Stimulated activated CD8-positive, alpha-beta memory T cell treated with anti-CD3 and anti-CD28 coated beads, Interleukin-12 subunit alpha, Interleukin-12 subunit beta, amount 100 ng/mL, for 24 hours (primary cell): ENCODE measurements at regions not wholly inside any gene's neighbourhood (a gene's known extent, or its start where the extent isn't known, plus 50 kb on each side); places are given as distances from the start of the nearest gene placed in this dataset.
"Not testable (repeated sequence)": the region's sequence is repeated elsewhere in the genome, so short reads cannot be mapped to it uniquely, and the experiment has no call there.

Source experiments
- DNase-seq: peaks from one replicate; pipeline ENCODE4 v3.0.0-alpha.2; 2020; ENCODE audit errors: extremely low read depth

DNA sequence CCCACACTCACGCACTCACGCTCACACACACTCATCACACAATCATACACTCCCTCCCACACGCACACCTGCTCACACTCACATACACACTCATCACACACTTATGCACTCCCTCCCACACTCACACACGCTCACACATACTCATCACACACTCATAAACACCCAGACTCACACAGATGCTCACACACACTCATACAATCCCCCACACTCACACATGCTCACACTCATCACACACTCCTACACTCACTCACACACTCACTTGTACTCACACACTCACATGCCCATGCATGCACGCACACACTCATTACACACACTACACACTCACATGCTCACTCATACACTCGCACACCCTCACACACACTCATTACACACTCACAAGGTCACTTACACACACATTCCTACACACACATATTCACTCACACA lies 131.1 kb upstream of the PDE10A start:
- DNase-seq = no peak

DNA sequence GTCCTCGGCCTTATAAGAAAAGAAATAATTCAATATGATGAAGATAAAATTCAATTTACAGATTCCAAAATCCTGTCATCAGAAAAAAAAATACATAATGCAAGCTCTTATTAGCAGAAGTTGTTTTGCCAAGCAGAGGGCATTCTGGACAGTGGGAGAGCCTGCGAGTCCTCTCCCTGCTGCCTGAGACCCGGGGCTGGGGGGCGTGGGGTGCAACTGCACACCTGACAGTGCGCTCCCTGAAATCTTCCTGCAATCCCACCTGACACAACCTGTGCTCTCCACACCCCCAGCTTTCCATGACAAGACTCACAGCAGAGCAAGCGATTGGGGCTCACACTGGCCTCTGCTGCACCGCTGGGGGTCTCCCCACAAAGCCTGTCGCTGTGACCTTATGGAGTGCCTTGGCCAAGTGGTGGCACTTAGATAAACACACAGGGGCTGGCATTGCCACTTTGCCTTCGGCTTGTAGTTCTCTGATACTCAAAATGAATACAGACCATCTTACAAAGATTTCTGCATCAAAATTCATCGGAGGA lies 130.3 kb upstream of the PDE10A start:
- DNase-seq = no peak

DNA sequence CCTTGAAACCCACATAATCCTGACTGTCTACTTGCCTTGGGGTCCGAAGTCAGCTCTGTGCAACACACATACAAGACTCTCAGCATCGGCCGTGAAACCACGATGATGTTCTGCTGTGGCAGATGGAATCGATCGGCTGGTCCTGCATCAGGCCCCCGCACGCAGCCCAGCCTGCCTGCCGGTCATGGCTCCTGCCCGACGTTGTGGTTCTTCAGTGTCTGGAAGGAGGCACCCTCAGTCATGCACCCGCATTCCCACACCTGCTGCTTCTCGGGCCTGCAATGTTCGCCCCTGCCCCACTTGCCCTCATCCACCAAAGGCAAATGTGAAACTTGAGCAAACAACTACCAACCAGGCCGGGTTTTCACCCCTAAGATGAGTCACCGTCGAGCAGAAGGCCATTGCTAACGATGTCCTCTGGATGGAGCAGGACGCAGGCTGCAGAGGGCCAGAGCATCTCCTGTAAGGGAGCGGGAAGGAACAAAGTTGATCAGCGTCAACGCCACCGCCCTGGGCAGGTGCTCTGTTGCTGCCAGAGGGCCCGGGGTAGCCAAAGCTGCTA lies 128.9 kb upstream of the PDE10A start:
- no peak for DNase-seq

DNA sequence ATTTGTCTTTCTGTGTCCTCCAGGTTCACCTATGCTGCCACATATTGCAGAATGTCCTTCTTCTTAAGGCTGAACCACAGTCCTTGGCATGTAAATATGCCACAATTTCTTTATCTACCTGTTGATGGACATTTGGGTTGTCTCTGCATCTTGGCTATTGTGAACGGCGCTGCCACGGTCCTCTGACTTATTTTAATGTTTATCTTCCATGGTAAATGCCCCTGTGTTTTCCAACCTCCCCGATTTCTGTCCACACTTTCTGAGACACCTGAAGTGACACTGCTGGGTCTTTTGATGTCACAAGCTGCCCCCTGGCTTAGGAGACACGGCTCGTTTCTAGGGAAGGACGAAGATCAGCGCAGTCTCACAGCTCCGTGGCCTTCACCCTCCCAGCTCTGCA lies 128.3 kb upstream of the PDE10A start:
- DNase-seq = no peak

DNA sequence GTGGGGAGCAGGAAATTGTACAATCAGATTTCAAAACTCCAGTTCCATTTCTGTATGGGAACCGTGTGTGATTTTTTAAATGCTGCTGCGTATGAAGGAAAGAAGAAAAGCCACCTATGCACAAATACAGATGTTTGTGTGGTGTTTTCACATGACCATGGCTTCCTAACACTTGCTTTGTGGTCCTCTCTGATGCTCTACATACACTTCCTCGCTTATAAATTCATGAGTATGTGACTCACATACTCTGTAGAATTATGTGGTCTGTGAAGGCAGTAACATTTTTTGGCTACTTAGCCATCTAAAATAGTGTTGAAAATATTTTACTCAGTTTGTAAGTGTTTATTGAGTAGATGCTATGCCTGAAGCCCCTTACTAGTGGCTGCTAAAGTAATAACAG lies 119.8 kb upstream of the PDE10A start:
- no peak for DNase-seq

DNA sequence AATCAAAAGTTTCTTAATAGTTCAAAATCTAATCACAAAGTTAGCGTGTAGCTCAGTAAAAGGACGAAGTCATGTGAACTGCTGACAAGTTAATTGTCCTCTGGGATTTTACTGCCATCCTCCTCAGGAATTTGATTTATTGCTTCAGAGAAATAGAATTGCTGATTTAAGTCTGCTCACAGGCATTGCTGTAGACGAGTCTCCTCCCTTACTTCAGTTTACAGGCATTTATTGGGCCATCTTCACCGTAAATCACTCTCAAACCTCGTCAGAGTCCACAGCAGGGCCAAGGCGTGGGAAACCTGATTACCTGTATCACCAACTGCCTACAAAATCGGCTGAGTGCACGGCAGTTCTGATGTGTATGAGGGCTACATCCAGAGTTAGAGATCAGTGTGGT lies 119.1 kb upstream of the PDE10A start:
- no peak for DNase-seq

DNA sequence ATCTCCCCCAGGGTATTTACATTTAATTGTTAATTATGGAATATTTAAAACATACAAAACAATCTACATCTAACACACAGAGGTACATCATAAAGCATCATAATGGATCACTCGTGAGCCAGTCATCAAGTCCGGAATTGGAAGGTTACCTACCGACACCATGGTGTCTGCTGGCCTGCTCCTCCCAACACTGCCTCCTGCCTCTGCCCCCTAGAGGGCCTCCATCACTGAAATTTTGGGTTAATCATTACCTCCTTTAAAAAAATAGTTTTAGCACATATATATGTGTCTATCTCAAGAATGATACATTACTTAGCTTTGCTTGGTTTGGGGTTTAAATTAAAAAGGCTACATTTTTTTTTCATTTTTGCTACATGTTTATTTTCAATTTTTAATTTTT lies 114.6 kb upstream of the PDE10A start:
- no peak for DNase-seq

DNA sequence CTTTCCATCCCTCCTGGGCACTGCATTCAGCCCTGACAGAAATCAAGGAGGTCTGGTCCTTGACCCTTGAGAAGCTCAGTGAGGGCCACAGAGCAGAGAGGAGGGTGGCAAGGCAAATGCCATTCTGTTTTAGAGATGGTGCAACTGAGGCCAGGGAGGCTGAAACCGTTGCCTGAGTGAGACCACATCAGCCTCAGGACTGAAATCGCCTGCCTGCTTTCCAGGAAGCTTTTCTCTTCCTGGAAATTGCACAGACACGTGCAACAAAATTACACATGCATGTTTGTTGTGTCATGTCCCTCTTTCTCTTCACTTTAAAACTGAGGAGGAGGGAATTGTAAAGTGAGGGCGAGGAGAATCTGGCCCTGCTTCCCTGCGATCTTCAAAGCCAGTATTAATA lies 113.7 kb upstream of the PDE10A start:
- no peak for DNase-seq

DNA sequence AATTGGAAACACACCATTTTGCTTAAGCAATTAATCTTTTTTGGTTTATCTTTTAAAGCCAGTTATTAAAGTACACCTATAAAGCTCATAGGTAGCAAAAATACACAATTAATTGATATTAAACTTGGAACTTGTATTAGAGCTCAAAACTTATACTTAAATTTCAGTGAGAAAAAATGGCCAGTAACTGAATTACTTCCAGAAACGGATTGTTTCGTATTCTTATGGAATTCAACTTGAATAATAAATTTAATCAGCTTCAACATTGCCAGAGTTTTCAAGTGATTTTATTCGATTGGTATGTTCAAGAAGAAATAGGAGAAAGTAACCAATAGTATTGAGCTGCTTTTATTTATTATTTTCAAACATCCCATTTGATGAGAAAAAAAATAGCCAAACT lies 112.7 kb upstream of the PDE10A start:
- DNase-seq = no peak

DNA sequence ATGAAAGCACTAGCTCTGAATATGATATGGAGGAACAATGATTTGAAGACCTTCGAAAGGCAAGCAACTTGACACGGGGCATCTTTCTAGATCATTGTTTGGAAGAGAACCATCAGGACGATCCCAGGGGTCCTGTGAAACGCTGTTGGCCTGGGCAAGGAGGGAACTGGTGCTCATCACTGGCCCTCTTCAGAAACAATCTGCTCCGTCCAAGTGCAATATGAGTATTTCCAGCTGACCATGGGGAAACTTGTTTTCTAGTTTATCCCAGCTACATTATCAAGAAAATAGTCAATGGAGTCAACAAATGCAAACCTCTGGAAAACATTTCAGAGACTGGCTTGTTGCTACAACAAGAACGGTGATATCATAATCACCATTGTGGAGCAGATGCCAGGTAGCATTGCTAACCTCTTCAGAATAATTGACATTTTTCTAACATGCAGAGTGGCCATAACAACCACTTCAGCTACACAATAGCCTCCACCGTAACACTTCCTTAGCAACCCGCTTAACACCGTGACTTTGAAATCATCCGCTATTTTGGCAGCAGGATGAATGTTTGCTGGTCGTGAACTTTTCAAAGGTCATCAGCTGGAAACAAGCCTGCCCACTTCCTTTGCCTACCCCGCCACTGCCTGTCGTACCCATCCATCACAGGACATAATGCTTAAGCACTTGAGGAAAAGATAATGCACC lies 112.0 kb upstream of the PDE10A start:
- DNase-seq = no peak

DNA sequence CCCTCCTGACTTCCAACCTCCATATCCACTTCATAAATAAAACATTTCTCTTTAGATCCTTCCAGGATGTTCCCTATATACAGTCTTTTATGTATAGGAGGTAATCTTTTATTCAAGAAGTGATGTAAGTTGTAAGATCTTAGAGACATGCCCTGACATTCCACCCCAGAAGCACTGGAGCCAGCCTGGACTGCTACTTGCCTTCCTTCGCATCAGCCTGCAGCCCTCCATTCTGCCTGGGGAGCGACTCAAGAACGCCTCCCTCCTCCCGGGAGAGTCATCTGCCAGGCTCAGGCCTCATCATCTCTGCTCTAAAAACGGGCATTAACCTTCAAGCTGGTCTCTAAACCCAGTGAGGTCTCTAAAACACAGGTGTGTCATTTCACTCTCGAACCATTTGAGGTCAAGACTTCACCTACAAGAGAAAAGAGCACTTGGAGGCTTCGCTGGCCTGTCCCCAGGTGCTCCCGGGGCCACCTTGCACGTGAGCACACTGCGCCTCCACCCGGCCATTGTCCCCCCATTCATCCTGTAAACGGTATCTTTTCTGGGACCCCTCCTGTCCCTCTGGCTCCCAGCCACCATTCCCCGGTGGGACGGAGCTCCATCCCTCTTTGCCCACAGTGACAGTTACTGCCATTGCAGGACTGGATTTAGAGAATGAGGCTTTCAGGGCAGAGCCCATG lies 107.5 kb upstream of the PDE10A start:
- DNase-seq = no peak

DNA sequence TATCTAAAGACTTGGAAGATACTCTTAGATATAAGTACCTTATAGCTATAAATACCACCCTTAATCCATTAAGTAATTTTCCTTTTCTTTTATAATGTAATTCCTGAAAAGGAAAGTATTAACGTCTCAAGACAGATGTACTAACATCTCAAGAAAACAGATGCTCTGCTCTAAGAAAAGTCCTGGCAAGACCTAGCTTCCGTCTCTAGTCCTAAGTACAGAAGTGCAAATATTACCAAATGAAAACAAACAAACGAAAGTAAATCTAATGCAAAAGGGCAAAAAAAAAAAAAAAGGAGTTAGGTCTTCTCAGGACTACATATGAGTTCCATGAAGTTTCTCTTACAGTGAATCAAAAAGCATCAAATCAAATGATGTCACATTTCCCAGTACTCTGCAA lies 106.8 kb upstream of the PDE10A start:
- DNase-seq = no peak

DNA sequence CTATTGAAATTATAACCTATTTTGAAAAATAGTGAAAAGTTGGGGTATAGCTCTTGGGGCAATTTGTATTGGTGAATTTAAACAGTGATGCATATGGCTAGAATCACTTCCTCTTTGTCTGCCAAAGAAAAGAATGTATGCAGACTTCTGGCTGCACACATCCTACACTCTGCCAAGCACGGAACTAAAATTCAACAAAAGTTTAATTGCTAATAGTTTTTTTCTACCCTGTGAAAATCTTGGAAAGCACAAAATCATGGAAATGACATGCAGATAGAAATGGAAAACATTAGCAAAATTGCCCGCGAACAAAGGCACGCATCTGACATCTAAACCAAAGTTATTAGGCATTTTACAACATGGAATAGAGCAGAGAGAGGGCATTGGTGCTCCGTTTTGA lies 106.4 kb upstream of the PDE10A start:
- DNase-seq = no peak

DNA sequence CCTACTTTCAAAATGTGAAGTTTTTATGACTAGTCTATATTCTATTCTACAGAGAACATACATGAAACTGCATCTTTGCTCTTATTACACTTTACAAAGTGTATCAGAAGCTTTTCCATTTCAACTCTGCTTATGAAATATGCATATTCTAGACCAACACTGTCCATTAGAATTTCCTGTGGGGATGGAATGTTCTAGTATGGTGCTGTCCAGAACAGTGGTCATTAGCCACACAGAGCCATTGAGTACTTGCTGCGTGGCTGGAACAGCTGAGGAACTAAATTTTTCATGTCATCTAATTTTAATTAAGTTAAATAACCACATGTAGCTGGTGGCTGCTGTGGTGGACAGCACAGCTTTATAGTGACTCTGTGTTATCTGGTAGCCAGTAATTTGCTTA lies 105.9 kb upstream of the PDE10A start:
- DNase-seq = no peak

DNA sequence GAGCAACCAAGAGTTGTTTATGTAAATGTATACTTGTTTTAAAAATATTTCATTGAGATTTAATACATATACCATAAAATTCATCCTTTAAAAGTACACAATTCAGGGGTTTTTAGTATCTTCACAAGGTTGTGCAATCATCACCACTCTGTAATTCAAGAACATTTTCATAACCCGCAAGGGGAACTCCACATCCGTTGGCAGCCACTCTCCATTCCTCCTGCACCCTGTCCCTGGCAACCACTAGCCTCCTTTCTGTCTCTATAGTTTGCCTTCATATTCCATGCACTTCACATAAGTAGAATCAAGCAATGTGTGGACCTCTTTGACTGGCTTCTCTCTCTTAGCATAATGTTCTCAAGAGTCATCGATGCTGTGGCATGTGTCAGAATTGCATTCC lies 104.2 kb upstream of the PDE10A start:
- DNase-seq = no peak

DNA sequence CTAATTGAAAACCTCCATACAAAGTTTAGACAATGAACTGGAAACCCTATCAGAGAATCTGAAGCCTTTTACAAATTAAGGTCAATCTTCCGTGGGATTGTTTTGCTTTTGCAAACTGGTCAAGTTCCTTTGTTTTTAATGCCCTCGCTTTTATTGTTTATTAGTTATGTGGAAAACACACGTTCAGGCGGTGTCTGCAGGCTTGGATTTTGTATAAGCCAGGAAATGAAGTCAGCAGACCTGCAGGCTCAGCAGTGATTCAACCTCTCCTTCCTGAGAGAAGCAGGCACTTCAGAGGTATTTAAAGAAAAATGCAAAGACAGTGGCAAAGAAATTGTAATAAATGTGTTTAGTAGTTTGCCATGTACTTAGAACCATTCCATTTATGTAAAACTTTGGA lies 103.4 kb upstream of the PDE10A start:
- no peak for DNase-seq

DNA sequence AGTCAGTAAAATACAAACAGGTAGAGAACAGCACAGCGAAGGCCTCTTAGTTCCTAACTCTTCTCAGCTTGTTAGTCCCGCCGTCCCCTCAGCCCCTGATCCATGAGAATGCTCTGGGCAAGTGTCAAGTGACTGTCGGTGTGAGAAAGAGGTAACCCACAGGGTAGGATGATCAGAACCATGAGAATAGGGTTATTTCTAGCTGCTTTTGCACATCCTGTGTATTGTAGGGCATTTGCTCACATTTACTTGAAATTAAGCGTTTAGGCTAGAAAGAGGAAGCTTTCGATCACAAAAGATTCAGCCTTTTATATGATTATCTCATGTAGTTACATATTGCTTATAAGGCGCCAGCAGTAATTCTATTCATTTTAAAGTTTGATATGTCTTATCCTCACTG lies 103.0 kb upstream of the PDE10A start:
- no peak for DNase-seq

DNA sequence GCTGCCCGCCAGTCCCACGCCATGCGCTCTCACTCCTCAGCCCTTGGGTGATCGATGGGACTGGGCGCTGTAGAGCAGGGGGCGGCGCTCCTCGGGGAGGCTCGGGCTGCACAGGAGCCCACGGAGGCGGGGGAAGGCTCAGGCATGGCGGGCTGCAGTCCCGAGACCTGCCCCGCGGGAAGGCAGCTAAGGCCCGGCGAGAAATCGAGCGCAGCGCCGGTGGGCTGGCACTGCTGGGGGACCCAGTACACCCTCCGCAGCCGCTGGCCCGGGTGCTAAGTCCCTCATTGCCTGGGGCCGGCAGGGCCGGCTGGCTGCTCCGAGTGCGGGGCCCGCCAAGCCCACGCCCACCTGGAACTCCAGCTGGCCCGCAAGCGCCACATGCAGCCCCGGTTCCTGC lies 102.2 kb upstream of the PDE10A start:
- DNase-seq = not testable (repeated sequence)

DNA sequence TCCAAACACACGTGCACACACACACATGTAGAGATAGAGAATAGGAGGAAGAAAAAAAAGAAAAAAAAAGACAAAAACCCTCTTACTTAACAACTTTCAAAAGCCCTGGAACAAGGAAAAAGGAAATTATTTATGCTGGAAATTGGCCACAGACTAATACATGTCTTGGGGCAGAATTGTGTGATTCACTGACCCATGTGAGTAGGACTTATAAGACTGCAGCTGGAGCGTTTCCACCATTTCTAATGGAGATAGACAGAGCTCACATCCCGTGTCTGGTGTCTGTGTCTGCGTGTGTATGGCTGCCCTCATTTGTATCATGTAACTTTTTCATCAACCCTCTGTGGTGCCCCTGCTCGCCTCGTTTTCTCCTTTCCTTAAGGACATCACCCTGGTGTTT lies 99.8 kb upstream of the PDE10A start:
- DNase-seq = no peak

DNA sequence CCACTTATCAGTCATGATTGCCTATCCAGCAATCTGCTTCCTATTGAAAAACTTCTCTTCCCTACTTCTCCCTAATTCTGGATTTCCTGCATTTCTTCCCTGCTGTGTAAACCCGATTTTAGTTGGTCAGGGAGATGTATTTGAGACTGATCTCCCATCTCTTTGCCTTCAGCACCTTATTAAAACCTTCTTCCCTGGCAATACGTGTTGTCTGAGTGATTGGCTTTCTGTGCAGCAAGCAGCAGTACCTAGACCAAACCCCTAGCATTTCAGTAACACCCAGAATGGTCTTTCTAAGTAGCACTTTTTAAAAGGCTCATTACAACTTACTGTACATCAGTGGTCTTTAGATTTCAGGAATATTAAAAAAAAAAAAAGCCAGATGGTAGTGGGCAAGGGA lies 99.1 kb upstream of the PDE10A start:
- DNase-seq = no peak

DNA sequence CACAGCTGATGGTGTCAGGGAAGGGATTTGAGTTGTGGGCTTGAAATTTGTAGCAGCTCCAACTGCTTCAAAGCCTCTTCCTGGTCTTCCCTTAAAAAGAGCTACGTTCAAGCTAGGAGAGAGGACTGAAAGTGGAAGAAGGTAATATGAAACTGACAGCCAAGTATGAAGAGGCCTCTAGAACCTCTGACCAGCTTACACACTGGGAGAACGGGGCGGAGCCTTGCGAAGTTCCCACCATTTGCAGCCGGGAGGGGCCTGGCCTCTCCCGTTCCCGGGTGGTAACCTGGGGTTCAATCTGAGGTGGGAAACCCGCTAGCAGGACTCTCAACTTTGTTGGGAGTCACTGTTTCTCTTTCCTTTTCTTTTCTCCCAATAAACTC lies 97.8 kb upstream of the PDE10A start:
- DNase-seq = no peak

DNA sequence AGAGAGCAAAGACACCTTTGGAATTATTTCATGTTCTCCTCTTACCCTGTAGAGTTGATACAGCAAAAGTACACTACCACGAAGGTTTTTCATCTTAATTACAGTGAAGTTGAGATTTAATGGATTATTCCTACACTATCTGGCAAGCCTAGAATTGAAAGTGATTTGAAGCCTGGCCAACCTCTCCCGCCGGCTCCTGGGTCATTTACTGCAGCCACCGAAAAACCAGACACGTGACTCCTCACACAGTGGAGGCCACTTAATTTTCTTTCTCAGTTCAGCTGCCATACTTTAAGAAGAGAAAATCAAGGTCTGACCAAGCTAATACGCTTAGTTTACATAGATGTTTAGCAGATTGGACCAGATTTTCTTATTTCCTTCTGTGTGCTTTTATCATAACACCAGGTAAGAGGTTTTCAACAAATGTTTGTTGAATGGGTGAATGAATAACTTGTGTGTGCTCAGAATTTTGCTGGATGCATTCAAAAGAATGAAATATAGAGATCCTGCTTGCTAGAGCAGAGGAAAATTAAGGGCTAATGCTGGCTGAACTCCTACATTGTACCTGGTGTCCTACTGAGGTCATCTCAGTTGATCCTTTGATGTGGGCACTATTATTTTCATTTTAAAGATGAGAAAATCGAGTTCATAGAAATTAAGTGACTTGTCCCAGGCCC lies 97.2 kb upstream of the PDE10A start:
- DNase-seq = no peak

DNA sequence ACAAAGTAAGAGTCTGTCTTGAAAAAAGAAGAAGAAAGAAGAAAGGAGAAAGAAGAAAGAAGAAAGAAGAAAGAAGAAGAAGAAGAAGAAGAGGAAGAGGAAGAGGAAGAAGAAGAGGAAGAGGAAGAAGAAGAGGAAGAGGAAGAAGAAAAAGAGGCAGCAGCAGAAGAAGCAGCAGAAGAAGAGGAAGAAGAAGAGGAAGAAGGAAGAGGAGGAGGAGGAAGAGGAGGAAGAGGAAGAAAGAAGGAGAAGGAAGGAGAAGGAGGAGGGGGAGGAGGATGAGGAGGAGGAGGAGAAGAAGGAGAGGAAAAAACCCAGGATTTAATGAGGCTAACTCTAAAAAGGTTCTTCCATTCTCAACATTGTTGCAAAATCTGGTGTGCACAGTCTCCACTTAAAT lies 95.4 kb upstream of the PDE10A start:
- no peak for DNase-seq
